ENCODE measurements at regions not wholly inside any gene's neighbourhood (a gene's known extent, or its start where the extent isn't known, plus 50 kb on each side); places are given as distances from the start of the nearest gene placed in this dataset.

DNA sequence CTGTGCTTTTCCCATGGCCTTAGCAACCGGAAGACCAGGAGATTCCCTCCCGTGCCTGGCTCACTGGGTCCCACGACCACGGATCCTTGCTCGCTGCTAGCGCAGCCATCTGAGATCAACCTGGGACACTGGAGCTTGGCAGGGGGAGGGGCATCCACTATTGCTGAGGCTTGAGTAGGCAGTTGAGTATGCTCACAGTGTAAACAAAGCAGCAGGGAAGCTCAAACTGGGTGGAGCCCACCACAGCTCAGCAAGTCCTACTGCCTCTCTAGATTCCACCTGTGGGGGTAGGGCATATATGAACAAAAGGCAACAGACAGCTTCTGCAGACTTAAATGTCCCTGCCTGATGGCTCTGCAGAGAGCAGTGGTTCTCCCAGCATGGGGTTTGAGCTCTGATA, 697.0 kb downstream of the SORCS1 start:
- no peak for DNase-seq

- DNase-seq, result no peak
Observed at GRCh38 chr10:106457522-106457921, 707.0 kb downstream of the SORCS1 start.

GRCh38 chr10:106454233-106454632, 710.3 kb downstream of the SORCS1 start:
- DNase-seq, result no peak

DNA sequence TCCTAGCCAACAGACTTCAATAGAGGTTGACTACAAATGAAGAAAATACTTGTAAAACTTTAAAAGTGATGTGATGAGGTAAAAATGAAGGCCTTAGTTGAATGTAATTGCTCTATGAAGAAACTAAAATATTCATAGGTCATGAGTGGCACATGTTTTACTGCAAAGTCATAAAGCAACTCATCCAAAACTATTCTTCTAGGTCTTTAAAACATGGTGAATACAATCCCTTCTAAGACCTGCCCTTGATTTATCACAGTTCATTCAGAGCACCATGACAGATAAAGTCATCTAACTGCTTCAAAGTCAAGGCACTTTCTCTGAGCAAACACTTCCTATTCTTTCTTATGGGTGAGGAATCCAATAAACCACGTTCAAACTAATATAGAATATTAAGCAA, 713.5 kb downstream of the SORCS1 start:
- DNase-seq, result no peak

GRCh38 chr10:106446920-106447319, 717.6 kb downstream of the SORCS1 start:
- DNase-seq, result no peak

- no peak for DNase-seq
Observed at GRCh38 chr10:106442223-106442622, 722.3 kb downstream of the SORCS1 start.

DNA sequence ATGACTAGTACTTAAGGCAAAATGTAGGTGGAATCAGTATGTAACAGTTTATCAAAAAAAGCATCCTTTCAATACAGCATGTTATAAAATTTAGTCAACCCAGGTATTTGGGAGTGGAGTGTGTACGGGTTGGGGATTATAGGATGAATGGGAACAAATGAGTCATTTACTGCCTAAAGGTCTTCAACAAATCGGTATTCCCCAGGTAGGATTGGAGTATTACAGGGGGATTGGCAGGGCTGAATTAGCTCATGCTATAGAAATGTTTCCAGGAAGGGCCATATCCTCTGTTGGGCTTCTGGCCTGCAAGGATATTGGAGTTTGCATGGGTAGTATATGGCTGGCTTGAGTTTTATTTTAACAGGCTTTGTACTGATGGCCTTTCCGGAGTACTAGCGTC, 723.7 kb downstream of the SORCS1 start:
- no peak for DNase-seq

- no peak for DNase-seq
Observed at GRCh38 chr10:106440355-106440754, 724.2 kb downstream of the SORCS1 start.

- DNase-seq, result no peak
Observed at GRCh38 chr10:106439366-106439765, 725.1 kb downstream of the SORCS1 start.

DNA sequence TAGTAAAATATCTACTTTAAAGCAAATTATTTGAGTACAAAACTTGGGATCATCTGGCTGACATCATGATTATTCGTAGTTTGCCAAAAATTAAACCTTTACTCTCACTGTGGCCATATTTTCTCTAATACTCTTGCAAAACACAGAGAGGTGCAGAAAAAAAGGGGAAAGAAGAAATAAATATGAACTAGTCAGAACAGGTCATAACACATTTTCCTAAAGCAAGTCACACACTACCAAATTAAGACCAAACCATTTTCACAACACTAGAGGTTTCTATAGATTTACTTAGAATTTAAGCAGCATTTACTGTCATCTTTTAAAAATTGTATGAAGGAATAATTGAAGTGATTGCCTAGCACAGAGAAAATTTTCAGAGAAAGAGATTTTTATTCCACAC, 726.1 kb downstream of the SORCS1 start:
- DNase-seq, result no peak

GRCh38 chr10:106436123-106436715, 728.3 kb downstream of the SORCS1 start:
- DNase-seq, result no peak

DNA sequence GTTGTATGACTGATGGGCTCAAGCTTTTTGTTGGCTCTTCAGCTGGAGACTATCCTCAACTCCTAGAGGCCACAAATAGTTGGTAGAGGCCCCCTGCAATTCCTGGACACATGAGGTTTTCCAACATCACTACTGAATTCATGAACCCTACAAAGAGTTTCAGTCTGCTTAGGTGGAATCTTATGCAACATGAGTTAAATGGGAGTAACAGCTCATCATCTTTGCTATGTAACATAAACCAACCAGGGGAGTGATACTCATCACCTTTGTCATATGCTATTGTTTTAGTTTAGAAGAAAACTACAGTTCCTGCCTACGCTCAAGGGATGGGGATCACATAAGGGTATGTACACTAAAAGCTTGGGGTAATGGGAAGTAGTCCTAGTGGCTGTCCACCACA, 729.4 kb downstream of the SORCS1 start:
- no peak for DNase-seq

GRCh38 chr10:106424981-106425380, 739.5 kb downstream of the SORCS1 start:
- DNase-seq, result no peak

GRCh38 chr10:106424054-106424453, 740.5 kb downstream of the SORCS1 start:
- no peak for DNase-seq

DNA sequence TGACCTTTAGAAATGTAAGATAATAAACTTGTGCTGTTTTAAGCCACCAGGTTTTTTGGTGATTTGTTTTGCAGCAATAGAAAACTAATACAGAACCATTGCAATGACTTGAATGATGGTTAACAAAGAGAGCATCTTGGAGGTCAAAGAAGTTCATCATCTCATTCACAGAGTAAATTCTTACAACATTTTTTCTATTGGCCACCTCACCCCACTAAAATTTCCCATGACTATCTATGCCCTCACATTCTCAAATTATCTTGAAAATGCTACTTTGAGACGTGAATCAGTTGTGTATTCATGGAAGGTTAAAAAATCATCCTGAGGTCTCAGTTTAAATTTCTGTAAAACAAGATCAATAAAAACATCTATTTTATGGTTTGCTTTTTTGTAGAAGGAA, 754.2 kb downstream of the SORCS1 start:
- no peak for DNase-seq

- no peak for DNase-seq
Observed at GRCh38 chr10:106405141-106405540, 759.4 kb downstream of the SORCS1 start.

DNA sequence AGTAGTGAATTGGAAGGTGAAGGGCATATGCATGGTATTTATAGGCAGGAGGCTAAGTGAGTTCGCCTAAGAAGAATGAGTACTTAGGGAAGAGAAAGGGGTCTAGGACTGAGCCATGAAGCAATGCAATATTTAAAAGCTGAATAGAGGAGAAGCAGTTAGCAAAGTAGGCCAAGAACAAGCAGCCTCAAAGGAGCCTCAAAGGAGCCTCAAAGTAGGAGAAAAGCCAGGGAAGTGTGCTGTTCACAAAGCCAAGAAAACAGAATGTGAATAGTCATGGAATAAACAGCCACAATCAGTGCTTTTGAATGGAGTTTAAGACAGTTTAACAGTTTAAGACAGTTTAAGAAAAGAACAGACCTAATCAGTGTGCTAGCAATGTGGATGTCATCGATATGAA, 762.0 kb downstream of the SORCS1 start:
- DNase-seq, result no peak

GRCh38 chr10:106401967-106402366, 762.5 kb downstream of the SORCS1 start:
- DNase-seq, result no peak

DNA sequence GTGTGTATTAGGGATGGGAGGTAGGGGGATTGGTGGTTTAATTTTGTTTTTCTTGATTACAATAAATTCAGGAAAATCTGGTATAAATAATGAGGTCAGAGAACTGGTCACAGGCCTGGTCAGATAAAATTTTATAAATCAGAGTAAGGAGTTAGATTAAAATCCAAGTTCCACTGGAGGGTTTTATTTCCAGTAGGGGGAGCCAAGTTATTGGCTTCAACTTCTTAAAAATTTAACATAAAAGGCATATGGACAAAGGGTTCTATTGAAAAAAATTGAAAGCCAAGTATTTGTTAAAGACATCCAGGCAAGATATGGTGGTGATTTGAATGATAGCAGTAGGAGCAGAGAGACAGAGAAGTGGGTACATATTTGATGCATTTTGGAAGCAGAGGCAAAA, 763.3 kb downstream of the SORCS1 start:
- DNase-seq, result no peak

DNA sequence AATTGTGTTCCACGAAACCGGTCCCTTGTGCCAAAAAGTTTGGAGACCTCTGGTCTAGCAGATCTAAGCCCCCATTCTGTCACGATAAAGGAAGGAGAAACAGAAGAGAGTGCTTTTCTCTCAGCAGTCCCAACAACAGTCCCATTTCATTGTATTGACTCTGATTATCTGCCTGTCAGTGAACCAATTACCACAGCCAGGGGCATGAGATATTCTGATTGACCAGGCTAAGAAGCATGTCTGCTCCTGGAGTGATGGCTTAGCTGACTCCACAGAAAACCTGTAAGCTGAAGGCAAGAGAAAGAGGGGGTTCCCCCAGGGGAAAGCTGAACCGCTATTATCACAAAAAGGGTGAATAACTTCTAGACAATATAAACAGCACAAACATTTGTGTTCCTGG, 765.4 kb downstream of the SORCS1 start:
- no peak for DNase-seq

DNA sequence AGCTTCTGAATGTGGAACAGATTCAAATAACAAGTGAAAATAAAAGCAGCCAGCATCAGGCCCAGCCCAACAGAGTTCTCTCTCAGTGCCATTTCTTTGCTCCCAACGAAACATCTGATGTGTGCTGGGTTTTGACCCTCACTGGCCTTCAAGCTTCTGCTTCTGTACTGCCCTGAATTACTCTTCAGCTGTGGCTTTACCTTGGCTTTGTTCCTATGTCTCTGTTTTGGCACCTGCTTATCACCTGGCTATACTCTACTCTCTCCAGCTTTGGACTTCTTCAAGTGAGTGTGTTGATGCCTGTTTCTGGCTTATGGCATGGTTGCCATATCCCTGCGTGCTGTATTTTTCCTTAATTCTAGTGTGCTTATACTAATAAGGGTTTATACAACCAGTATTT, 768.3 kb downstream of the SORCS1 start:
- no peak for DNase-seq

DNA sequence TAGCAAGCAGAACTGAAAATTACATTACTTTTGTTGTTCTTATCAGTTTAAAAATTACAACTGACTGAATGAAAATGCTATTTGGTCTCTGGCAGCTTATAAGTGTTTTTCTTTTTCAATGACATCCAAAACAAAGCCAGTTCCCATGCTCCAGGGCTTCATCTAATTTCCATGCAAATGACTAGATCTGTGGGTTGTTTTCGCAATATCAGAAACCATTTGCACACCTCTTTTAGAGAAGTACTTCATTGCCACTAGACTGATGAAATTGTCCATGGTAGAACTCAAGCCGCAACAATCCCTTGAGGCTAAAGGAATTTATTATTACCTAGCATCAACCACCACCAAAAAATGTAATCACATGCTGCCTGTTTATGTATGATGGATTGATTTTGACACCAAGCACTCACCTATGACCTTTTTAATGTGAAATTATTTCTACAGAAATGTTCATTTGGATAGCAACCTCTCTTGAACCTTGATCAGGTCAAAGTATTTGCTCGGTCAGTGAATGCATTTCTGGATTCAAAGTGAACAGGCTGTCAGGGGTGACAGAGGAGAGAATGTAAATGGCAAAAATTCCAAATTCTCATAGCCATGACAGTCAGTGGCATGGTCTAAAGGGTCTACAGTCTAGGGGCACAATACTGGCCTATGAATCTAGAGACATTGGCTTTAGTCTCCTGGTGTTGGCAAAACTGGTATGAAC, 769.3 kb downstream of the SORCS1 start:
- DNase-seq, result no peak

- DNase-seq, result no peak
Observed at GRCh38 chr10:106392778-106393177, 771.7 kb downstream of the SORCS1 start.

DNA sequence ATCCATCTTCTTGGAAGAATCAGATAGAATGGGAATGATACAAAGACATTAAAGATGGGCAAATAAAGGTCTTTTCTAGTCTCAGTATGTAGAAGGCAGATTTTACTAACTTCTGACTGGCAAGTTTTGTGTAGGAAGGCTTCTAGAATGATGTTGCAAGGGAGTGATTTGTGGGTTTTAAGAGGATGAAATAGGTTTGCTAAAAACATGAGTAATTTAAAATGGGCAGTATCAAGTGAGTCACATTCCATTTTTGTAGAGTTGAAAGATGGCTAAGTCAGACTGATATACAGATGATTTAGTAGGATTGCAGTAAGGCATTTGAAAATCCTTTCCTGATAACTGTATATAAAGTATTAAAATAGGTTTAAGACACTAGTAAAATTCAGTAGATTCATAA, 777.4 kb downstream of the SORCS1 start:
- no peak for DNase-seq

DNA sequence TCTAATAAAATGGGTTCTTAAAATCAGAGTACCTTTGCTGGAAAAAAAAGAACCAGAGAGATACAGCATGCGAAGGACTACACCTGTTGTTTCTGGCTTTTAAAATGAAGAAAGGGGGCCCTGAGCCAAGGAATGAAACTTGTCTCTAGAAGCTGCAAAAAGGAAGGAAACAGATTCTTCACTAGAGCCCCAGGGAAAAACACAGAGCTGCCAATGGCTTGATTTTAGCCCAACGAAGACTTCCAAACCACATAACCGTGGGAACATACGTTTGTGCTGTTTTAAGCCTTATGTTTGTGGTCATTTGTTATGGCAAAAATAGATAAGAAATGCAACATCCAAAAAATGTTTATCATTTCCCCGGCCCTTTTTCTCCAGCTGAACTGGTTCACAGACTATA, 780.0 kb downstream of the SORCS1 start:
- DNase-seq, result no peak
